HCT116 (cell line): ENCODE measurements at regions not wholly inside any gene's neighbourhood (a gene's known extent, or its start where the extent isn't known, plus 50 kb on each side); places are given as distances from the start of the nearest gene placed in this dataset.

Experiments used
- ATAC-seq: fragments of 200-7000 bp; cut with Tn5 transposase; 2 replicates; pipeline ENCODE4 v1.9.1; 2020; ENCODE audit warnings: mild to moderate bottlenecking, moderate library complexity
- BruUV-seq: library from RNA; stranded (reverse); fragments of 400-500 nt; replicated peaks from 2 replicates; lab custom pipeline; 2021; lab: Mats Ljungman, UMichigan
- CTCF ChIA-PET: fragments of 300-600 bp; sonication (Branson Sonifier 250); formaldehyde crosslinking; loops from one replicate; lab custom pipeline; 2021; ENCODE audit warnings: antibody characterized with exemption; lab: Charles Lee
- POLR2A ChIA-PET: fragments of 300-600, 350-600 bp; sonication (Branson Sonifier 250); formaldehyde crosslinking; loops from one replicate; lab custom pipeline; 2021; ENCODE audit warnings: antibody characterized with exemption; lab: Charles Lee
- RAD21 ChIA-PET, 2 experiments: fragments of 300-600 bp; sonication (Branson Sonifier 250); formaldehyde crosslinking; loops; one replicate each; lab custom pipeline; 2023; ENCODE audit warnings: low total read pairs in 2 of 2; ENCODE audit not compliant: uncharacterized antibody in 2 of 2, unreplicated experiment in 2 of 2, low non-redundant PET in 1 of 2; lab: Charles Lee
- DNase-seq: peaks from one replicate; pipeline ENCODE4 v3.0.0-alpha.2; 2010; ENCODE audit warnings: low read depth, low spot score
- H2AFZ ChIP-seq: fragments of 200-600 bp; shearing (Covaris generic), sonication (generic); 2 replicates; pipeline ENCODE4 v1.6.1; 2017; ENCODE audit warnings: low read depth, mixed run types, mixed read lengths, antibody characterized with exemption, low read length; ENCODE audit not compliant: poor library complexity, severe bottlenecking
- H3K27ac ChIP-seq: 2 replicates; pipeline ENCODE4 v1.5.1; 2012; ENCODE audit warnings: low read depth, low read length
- H3K27me3 ChIP-seq: fragments of 200-600 bp; sonication (generic); 2 replicates; pipeline ENCODE4 v1.6.1; 2016; ENCODE audit warnings: mixed run types, low read length, mixed read lengths; ENCODE audit not compliant: insufficient read depth
- H3K36me3 ChIP-seq, 2 experiments: fragments of 200-500 bp in 1 of 2; fragments of 200-600 bp in 1 of 2; sonication (Bioruptor generic) in 1 of 2; sonication (generic) in 1 of 2; 2 replicates each; pipeline versions ENCODE4 v1.5.1 to v1.6.1; 2014 to 2016; ENCODE audit warnings: low read length in 2 of 2, inconsistent platforms in 1 of 2, mixed read lengths in 1 of 2, mixed run types in 1 of 2; ENCODE audit not compliant: insufficient read depth in 2 of 2, control insufficient read depth in 1 of 2
- H3K4me1 ChIP-seq, 2 experiments: fragments of 200-600 bp in 1 of 2; sonication (generic) in 1 of 2; 2 replicates each; pipeline versions ENCODE4 v1.5.1 to v1.6.1; 2012 to 2017; ENCODE audit warnings: low read length in 2 of 2, inconsistent platforms in 1 of 2, mild to moderate bottlenecking in 1 of 2, mixed read lengths in 1 of 2, mixed run types in 1 of 2, moderate library complexity in 1 of 2; ENCODE audit not compliant: insufficient read depth in 2 of 2, control insufficient read depth in 1 of 2
- H3K4me2 ChIP-seq: fragments of 200-600 bp; sonication (generic); 2 replicates; pipeline ENCODE4 v1.6.1; 2017; ENCODE audit warnings: mixed run types, low read length, mixed read lengths
- H3K4me3 ChIP-seq, 2 experiments: fragments of 200-600 bp in 1 of 2; sonication (generic) in 1 of 2; replicated peaks in 1 of 2; 2 replicates each; pipeline ENCODE4 v1.5.1; 2011 to 2016; ENCODE audit warnings: low read length in 2 of 2, control low read depth in 1 of 2, low read depth in 1 of 2, mild to moderate bottlenecking in 1 of 2, mixed read lengths in 1 of 2, mixed run types in 1 of 2
- H3K79me2 ChIP-seq: fragments of 200-600 bp; sonication (generic); 2 replicates; pipeline ENCODE4 v1.6.1; 2017; ENCODE audit warnings: mild to moderate bottlenecking, mixed run types, low read length, moderate library complexity, mixed read lengths; ENCODE audit not compliant: insufficient read depth
- H3K9ac ChIP-seq: fragments of 200-600 bp; sonication (generic); 2 replicates; pipeline ENCODE4 v1.6.1; 2016; ENCODE audit warnings: low read length, mixed read lengths
- H3K9me2 ChIP-seq: fragments of 200-600 bp; sonication (generic), shearing (Covaris generic); 2 replicates; pipeline ENCODE4 v1.6.1; 2017; ENCODE audit warnings: mixed run types, mild to moderate bottlenecking, moderate library complexity; ENCODE audit not compliant: insufficient read depth
- H3K9me3 ChIP-seq, 2 experiments: fragments of 200-500 bp in 1 of 2; fragments of 200-600 bp in 1 of 2; sonication (Bioruptor generic) in 1 of 2; sonication (generic) in 1 of 2; 2 replicates each; pipeline ENCODE4 v1.6.1; 2014 to 2017; ENCODE audit warnings: low read length in 2 of 2, mixed read lengths in 2 of 2, inconsistent platforms in 1 of 2, low read depth in 1 of 2, mild to moderate bottlenecking in 1 of 2, mixed run types in 1 of 2, moderate library complexity in 1 of 2; ENCODE audit not compliant: control insufficient read depth in 1 of 2, insufficient read depth in 1 of 2
- H4K20me1 ChIP-seq: fragments of 200-600 bp; sonication (generic), shearing (Covaris generic); 2 replicates; pipeline ENCODE4 v1.6.1; 2017; ENCODE audit warnings: mixed run types, mild to moderate bottlenecking, moderate library complexity; ENCODE audit not compliant: insufficient read depth
- ATF3 ChIP-seq: IDR thresholded peaks from 2 replicates; pipeline ENCODE4 v1.6.1; 2012
- CBX3 ChIP-seq: IDR thresholded peaks from 2 replicates; pipeline ENCODE4 v1.6.1; 2012; ENCODE audit warnings: low read depth
- CEBPB ChIP-seq: IDR thresholded peaks from 2 replicates; pipeline ENCODE4 v1.6.1; 2012; ENCODE audit warnings: low read depth
- CTCF ChIP-seq, 3 experiments: fragments of 200-600 bp in 1 of 3; sonication (generic) in 1 of 3; IDR thresholded peaks in 2 of 3; conservative IDR thresholded peaks in 1 of 3; 2 replicates each; pipeline ENCODE4 v1.5.1; 2012 to 2017; ENCODE audit warnings: low read depth in 2 of 3, low read length in 2 of 3, antibody characterized with exemption in 1 of 3, borderline replicate concordance in 1 of 3, control low read depth in 1 of 3, mild to moderate bottlenecking in 1 of 3, mixed read lengths in 1 of 3, mixed run types in 1 of 3, moderate library complexity in 1 of 3; ENCODE audit not compliant: insufficient read depth in 1 of 3
- EGR1 ChIP-seq: IDR thresholded peaks from 2 replicates; pipeline ENCODE4 v1.6.1; 2012; ENCODE audit warnings: low read depth
- EZH2 ChIP-seq: fragments of 200-600 bp; sonication (generic); IDR thresholded peaks from 2 replicates; pipeline ENCODE4 v1.6.1; 2017; ENCODE audit warnings: antibody characterized with exemption, mixed run types
- FOSL1 ChIP-seq: IDR thresholded peaks from 2 replicates; pipeline ENCODE4 v1.6.1; 2012; ENCODE audit warnings: low read depth
- JUND ChIP-seq: IDR thresholded peaks from 2 replicates; pipeline ENCODE4 v1.6.1; 2012
- MAX ChIP-seq: IDR thresholded peaks from 2 replicates; pipeline ENCODE4 v1.6.1; 2012
- POLR2AphosphoS5 ChIP-seq: IDR thresholded peaks from 2 replicates; pipeline ENCODE4 v1.6.1; 2011; ENCODE audit warnings: mild to moderate bottlenecking, low read depth, low read length, moderate library complexity
- RAD21 ChIP-seq: IDR thresholded peaks from 2 replicates; pipeline ENCODE4 v1.6.1; 2012; ENCODE audit warnings: low read depth, mild to moderate bottlenecking
- SIN3A ChIP-seq: IDR thresholded peaks from 2 replicates; pipeline ENCODE4 v1.6.1; 2012; ENCODE audit warnings: low read depth
- SP1 ChIP-seq: IDR thresholded peaks from 2 replicates; pipeline ENCODE4 v1.6.1; 2012; ENCODE audit warnings: low read depth
- SRF ChIP-seq: IDR thresholded peaks from 2 replicates; pipeline ENCODE4 v1.6.1; 2012; ENCODE audit warnings: low read depth
- TCF7L2 ChIP-seq: IDR thresholded peaks from 2 replicates; pipeline ENCODE4 v1.7.0; 2011; ENCODE audit warnings: borderline replicate concordance, inconsistent platforms; ENCODE audit not compliant: insufficient read depth, insufficient read length; ENCODE audit errors: extremely low read depth
- YY1 ChIP-seq: IDR thresholded peaks from 2 replicates; pipeline ENCODE4 v1.6.1; 2011; ENCODE audit warnings: low read length, low read depth, moderate library complexity, mild to moderate bottlenecking; ENCODE audit not compliant: insufficient replicate concordance; ENCODE audit errors: extremely low read depth
- ZBTB33 ChIP-seq: IDR thresholded peaks from 2 replicates; pipeline ENCODE4 v1.6.1; 2011; ENCODE audit warnings: mild to moderate bottlenecking, low read length, moderate library complexity; ENCODE audit not compliant: insufficient replicate concordance; ENCODE audit errors: extremely low read depth
- ZNF274 ChIP-seq: fragments of 200-500 bp; sonication (Bioruptor generic); IDR thresholded peaks from 2 replicates; pipeline ENCODE4 v1.6.1; 2014; ENCODE audit warnings: mild to moderate bottlenecking, low read depth, low read length, inconsistent platforms
- intact Hi-C: fragments of 100-400 bp; cut with micrococcal nuclease; formaldehyde crosslinking; loops from 2 replicates; pipeline ENCODE4 v1.10.0; 2022
- TF ChIP-seq, protein P1 (sequence below): IDR thresholded peaks from 2 replicates; pipeline ENCODE4 v1.6.1; 2012; ENCODE audit warnings: low read depth

GRCh38 chr20:17023036-17023435 lies 203.8 kb upstream of the PCSK2 start (continued):
- no peak for TF ChIP-seq CEBPB
- TF ChIP-seq, all 23 proteins: peak for 0

DNA sequence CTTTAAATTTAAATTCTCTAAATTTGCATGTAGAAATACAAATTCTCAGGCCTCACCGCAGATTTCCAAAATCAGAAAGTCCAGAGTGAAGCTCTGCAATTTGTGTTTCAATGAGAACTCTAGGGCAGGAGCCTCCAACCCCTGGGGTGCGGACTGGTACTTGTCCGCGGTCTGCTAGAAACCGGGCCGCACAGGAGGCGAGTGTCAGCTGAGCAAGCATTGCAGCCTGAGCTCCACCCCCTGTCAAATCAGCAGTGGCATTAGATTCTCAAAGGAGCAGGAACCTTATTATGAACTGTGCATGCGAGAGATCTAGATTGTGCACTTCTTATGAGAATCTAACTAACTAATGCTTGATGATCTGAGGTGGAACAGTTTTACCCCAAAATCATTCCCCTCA lies 203.0 kb upstream of the PCSK2 start:
- no peaks in the 10 kb centered on the region for H3K9me2 ChIP-seq
- peak overlapping the region in 1 of 2 experiments; percentile 30; a peak in 2 of 4 replicates for H3K4me3 ChIP-seq
- no peaks in the 10 kb centered on the region for H3K36me3 ChIP-seq
- no peaks in the 10 kb centered on the region for H3K27me3 ChIP-seq
- ATAC-seq: peak; percentile 58
- peak overlapping the region; percentile 48 for H2AFZ ChIP-seq
- H4K20me1 ChIP-seq: no peaks in the 10 kb centered on the region
- no TSS peak for BruUV-seq
- peak overlapping the region; percentile 37; the same call in 1 of the 2 replicates for H3K9ac ChIP-seq
- peaks cover 0 to 35% of the 10 kb centered on the region in 2 experiments; a peak in 2 of 4 replicates for H3K4me1 ChIP-seq
- H3K79me2 ChIP-seq: no peaks in the 10 kb centered on the region
- intact Hi-C loops: loop anchor here (10.0 kb wide), 1 partner anchor 59 kb away; no protein-coding TSS in a partner anchor
- no peak for DNase-seq
- POLR2A ChIA-PET: no interaction called here
- no peaks in the 10 kb centered on the region for H3K9me3 ChIP-seq
- peak overlapping the region; percentile 66 for H3K4me2 ChIP-seq
- no peak overlapping the region for H3K27ac ChIP-seq
- RAD21 ChIA-PET: no interaction called here
- CTCF ChIA-PET: no interaction called here
- TF ChIP-seq SIN3A (no peak), SRF (no peak), RAD21 (no peak), YY1 (no peak), CTCF (IDR thresholded peaks at IDR 0.05 in 2 of 3, conservative IDR thresholded peaks at IDR 0.05 in 1 of 3; ENCODE audit: borderline replicate concordance in 1 of 3, insufficient read depth in 1 of 3, low read depth in 2 of 3, low read length in 2 of 3) (no peak), EGR1 (no peak), ATF3 (no peak), EZH2 (no peak), SP1 (no peak), MAX (no peak), POLR2AphosphoS5 (no peak), CEBPB (no peak), FOSL1 (no peak), ZNF274 (no peak), JUND (no peak), TCF7L2 (no peak), ZBTB33 (no peak), CBX3 (no peak)
- TF ChIP-seq, protein P1, sequence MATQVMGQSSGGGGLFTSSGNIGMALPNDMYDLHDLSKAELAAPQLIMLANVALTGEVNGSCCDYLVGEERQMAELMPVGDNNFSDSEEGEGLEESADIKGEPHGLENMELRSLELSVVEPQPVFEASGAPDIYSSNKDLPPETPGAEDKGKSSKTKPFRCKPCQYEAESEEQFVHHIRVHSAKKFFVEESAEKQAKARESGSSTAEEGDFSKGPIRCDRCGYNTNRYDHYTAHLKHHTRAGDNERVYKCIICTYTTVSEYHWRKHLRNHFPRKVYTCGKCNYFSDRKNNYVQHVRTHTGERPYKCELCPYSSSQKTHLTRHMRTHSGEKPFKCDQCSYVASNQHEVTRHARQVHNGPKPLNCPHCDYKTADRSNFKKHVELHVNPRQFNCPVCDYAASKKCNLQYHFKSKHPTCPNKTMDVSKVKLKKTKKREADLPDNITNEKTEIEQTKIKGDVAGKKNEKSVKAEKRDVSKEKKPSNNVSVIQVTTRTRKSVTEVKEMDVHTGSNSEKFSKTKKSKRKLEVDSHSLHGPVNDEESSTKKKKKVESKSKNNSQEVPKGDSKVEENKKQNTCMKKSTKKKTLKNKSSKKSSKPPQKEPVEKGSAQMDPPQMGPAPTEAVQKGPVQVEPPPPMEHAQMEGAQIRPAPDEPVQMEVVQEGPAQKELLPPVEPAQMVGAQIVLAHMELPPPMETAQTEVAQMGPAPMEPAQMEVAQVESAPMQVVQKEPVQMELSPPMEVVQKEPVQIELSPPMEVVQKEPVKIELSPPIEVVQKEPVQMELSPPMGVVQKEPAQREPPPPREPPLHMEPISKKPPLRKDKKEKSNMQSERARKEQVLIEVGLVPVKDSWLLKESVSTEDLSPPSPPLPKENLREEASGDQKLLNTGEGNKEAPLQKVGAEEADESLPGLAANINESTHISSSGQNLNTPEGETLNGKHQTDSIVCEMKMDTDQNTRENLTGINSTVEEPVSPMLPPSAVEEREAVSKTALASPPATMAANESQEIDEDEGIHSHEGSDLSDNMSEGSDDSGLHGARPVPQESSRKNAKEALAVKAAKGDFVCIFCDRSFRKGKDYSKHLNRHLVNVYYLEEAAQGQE: no peak
